Urinary bladder (tissue), 3 donors: ENCODE measurements at regions not wholly inside any gene's neighbourhood (a gene's known extent, or its start where the extent isn't known, plus 50 kb on each side); places are given as distances from the start of the nearest gene placed in this dataset.

Source experiments
- DNase-seq: peaks from one replicate; pipeline ENCODE4 v3.0.0-alpha.2; 2015; ENCODE audit errors: extremely low spot score
- H3K27ac ChIP-seq: one replicate; pipeline ENCODE4 v1.5.1; 2013; ENCODE audit warnings: low read depth, mild to moderate bottlenecking, moderate library complexity
- H3K36me3 ChIP-seq: one replicate; pipeline ENCODE4 v1.6.1; 2013; ENCODE audit warnings: mild to moderate bottlenecking, moderate library complexity; ENCODE audit not compliant: insufficient read depth
- H3K4me1 ChIP-seq: one replicate; pipeline ENCODE4 v1.6.1; 2013; ENCODE audit warnings: mild to moderate bottlenecking, moderate library complexity; ENCODE audit not compliant: insufficient read depth
- H3K4me3 ChIP-seq: one replicate; pipeline ENCODE4 v1.5.1; 2013; ENCODE audit warnings: low read depth, low read length
- WGBS: extraction: QIAGEN DNeasy Blood & Tissue Kit; methylation state at CpG from one replicate; pipeline ENCODE4 v1.1.7; 2013; 5-methylcytosine and 5-hydroxymethylcytosine counted together
- donor health status: healthy with polysubstance abuse.
- donor health status: healthy.

GRCh38 chr1:81634294-81634693 lies 166.4 kb upstream of the ADGRL2 start:
- H3K27ac ChIP-seq = no peak overlapping the region
- H3K4me3 ChIP-seq = no peak overlapping the region
- H3K36me3 ChIP-seq = no peaks in the 10 kb centered on the region
- WGBS = 93% methylated on average over 6 of the region's 6 CpGs
- no peaks in the 10 kb centered on the region for H3K4me1 ChIP-seq
- no peak for DNase-seq

DNA sequence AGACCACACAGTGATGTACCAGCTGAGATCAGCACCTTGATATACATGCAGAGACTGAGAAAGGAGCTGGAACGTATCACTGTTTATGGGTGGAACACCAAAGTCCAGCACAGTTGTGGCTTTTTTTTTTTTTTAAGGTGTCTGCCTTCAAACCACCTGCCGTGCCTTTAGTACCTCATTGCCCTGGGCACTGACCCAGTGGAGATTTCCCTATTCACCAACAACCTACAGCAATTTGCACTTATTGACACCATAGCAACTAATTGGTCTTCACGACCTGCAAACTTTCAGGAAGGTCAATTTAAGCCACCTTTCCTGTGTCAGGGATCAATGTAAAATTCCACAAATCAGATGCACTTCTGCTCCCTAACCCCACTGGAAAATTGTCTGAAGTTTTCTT lies 181.6 kb upstream of the ADGRL2 start:
- Histone ChIP-seq H3K27ac (no peak overlapping the region), H3K4me3 (no peak overlapping the region), H3K4me1 (no peaks in the 10 kb centered on the region), H3K36me3 (no peaks in the 10 kb centered on the region)
- DNase-seq = no peak
- 61% methylated on average over 3 of the region's 3 CpGs for WGBS

DNA sequence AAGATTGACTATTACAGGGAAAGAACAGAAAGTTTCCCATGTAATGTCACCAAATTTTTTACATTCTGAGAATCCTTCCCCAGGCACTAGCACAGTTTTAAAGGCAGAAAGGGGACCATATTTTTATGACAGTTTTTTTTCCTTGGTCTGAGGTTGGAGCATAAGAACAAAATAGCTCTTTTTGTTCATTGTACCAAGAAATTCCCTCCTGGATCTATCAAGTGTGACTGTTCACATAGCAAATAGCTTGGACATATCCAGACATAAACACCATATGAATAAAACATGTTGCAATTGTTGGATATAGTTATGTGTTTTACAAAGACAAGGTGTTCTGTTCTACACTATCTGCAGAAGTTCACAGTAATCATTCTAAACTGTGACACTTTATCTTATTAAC lies 182.4 kb upstream of the ADGRL2 start:
- H3K27ac ChIP-seq = no peak overlapping the region
- no peaks in the 10 kb centered on the region for H3K4me1 ChIP-seq
- DNase-seq = no peak
- H3K4me3 ChIP-seq = no peak overlapping the region
- H3K36me3 ChIP-seq = no peaks in the 10 kb centered on the region

DNA sequence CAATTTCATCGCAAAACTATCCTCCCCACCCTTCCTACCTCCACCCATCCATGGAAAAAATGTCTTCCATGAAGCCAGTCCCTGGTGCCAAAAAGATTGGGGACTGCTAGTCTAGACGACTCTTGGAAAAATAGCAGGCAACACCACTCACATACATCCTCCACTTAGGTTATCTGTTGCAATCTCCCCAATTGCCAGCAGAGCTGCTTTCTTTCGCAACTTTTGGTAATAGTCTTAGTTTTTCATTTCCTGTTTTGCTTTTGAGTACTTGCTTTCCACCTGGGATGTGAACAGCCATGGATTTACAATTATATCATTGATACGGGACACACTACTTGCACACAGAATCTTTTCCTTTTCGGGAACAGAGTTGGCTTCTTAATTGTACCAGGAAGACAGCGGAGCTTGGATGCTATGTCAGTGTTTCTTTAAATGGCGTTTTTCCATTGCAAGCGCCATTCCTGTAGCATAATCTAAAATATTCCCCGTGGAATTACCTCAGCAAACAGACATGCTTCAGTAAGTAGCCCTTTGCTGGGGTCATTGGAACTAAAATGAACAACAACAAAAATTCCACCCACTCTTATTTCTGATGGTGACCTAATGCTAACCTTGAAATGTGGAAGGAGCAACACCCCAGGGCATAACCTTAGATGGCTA lies 183.3 kb upstream of the ADGRL2 start:
- H3K4me1 ChIP-seq = no peaks in the 10 kb centered on the region
- WGBS = 80% methylated on average over 9 of the region's 9 CpGs
- no peaks in the 10 kb centered on the region for H3K36me3 ChIP-seq
- no peak for DNase-seq
- H3K4me3 ChIP-seq = no peak overlapping the region
- H3K27ac ChIP-seq = no peak overlapping the region

DNA sequence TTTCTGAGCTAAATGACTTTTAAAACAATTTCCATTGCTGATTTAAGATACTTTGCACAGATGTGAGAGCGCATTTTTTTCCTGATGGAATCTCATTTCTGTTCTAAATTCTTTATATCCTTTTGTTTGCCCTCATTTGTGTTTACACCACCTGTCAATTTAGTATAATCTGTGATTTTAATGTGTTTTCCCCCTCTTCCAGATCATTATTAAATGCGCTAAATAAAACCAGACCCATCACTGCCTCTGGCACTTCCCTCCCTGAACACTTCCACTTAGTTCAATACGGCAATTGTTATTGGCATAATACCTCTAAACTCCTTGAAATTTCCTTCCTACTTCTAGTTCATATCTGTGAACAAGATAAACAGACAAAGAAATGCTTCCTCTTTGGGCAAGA lies 186.9 kb upstream of the ADGRL2 start:
- 90% methylated on average over 3 of the region's 3 CpGs for WGBS
- no peaks in the 10 kb centered on the region for H3K4me1 ChIP-seq

DNA sequence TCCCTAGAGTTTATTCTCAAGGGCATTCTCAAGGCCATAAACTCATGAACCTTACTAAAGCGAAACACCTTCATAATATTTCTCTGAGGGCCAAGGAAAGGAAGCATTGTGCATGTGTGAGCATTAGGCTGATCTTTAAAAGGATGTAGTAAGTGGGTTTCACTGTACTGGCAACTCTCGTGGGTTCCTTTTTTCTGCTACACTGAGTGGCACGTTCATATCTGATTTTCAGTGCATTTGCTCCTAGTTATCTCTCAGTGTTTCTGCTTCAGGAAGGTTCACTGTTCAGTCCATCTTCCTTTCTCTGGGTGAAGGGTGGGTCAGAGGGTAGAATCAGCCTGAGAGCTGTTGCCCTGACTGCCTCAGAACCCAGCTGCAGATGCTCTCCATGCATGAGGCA lies 192.8 kb upstream of the ADGRL2 start:
- no peak overlapping the region for H3K4me3 ChIP-seq
- no peaks in the 10 kb centered on the region for H3K36me3 ChIP-seq
- H3K4me1 ChIP-seq = no peaks in the 10 kb centered on the region
- H3K27ac ChIP-seq = no peak overlapping the region
- WGBS = 81% methylated on average over 3 of the region's 3 CpGs
- no peak for DNase-seq

More for the DNA sequence above, 186.9 kb upstream of the ADGRL2 start:
- Histone ChIP-seq H3K4me3 (no peak overlapping the region), H3K27ac (no peak overlapping the region), H3K36me3 (no peaks in the 10 kb centered on the region)
- DNase-seq = no peak

DNA sequence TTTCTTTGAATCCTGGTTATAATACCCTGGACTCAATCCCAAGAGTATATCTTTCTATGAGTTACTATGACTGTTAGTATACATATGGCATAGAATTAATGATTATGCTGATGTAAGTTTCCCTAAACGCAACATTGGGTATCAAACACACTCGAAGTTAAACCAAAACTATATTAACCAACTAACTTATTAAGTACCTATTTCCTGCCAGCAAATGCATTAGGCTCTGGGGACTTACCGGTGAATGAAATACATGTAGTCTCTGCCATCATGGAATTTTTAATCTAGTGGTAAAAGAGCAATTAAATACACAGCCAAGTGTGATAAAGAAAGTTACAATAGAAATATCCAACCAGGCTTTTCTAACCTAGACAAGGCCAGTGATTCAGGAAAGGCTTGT lies 193.6 kb upstream of the ADGRL2 start:
- no peak overlapping the region for H3K27ac ChIP-seq
- WGBS = 93% methylated on average over 3 of the region's 3 CpGs

DNA sequence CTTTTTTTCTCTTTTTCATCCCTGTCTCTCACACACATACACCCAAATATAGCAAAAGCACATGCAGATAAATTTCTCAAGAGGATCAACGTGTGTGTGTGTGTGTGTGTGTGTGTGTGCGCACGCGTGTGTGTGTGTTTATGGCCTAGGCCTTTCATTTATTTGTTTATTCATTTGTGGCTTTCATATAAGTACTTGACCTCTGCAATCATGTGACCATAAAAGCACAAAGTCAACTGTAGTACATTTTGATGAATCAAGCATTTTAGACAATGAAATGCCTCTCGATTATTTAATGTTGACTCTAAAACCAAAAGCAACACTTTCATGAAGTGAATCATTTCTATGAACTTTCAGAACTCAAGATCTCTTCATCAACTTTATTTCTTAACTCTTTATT lies 194.1 kb upstream of the ADGRL2 start:
- WGBS = 74% methylated on average over 5 of the region's 5 CpGs

More for the DNA sequence above, 193.6 kb upstream of the ADGRL2 start:
- no peak for DNase-seq
- H3K4me1 ChIP-seq = no peaks in the 10 kb centered on the region
- H3K4me3 ChIP-seq = no peak overlapping the region
- H3K36me3 ChIP-seq = no peaks in the 10 kb centered on the region

GRCh38 chr1:81605023-81605422 lies 195.7 kb upstream of the ADGRL2 start:
- Histone ChIP-seq H3K27ac (no peak overlapping the region), H3K36me3 (no peaks in the 10 kb centered on the region), H3K4me3 (no peak overlapping the region), H3K4me1 (no peaks in the 10 kb centered on the region)
- no peak for DNase-seq

More for the DNA sequence above, 194.1 kb upstream of the ADGRL2 start:
- Histone ChIP-seq H3K4me1 (no peaks in the 10 kb centered on the region), H3K27ac (no peak overlapping the region), H3K36me3 (no peaks in the 10 kb centered on the region), H3K4me3 (no peak overlapping the region)
- no peak for DNase-seq

DNA sequence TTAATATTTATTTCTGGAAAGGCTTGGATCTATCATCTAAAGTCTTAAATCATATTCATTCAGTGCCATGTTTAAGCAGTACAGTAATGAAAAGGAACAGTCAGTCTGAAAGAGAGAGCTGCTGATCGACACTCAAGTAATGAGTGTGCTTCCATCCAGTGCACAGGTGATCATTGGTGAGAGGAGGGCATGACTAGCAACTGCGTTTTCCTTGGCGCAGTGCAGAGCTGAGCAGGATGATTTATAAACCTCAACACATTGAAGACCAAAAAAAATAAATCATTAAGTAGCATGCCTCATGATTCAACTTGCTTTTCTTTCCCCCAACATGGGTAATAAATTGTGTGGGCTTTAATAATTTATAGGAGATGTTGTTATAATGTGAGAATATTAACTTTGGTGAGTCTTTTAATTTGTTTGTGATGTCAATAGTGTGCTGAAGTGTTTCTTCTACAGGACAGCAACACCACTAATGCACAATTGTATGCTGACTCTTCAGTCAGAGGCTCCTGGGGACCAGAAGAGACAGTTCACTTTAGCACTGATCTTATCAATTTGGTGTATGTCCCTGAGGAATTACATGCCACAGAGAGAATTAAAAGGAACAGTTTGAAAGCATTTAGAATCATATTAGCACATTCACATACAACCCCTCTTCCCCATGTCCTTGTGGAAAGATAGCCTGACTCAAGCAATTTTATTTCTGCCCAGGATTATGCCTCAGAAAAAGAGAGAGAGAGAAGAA lies 199.7 kb upstream of the ADGRL2 start:
- H3K27ac ChIP-seq = no peak overlapping the region
- no peak overlapping the region for H3K4me3 ChIP-seq
- no peaks in the 10 kb centered on the region for H3K4me1 ChIP-seq
- DNase-seq = no peak
- H3K36me3 ChIP-seq = no peaks in the 10 kb centered on the region
- 84% methylated on average over 3 of the region's 3 CpGs for WGBS

- DNase-seq = no peak
- no peaks in the 10 kb centered on the region for H3K4me1 ChIP-seq
- H3K27ac ChIP-seq = no peak overlapping the region
- no peaks in the 10 kb centered on the region for H3K36me3 ChIP-seq
- WGBS = 94% methylated on average over 1 of the region's 1 CpG
- no peak overlapping the region for H3K4me3 ChIP-seq
Measured at GRCh38 chr1:81600363-81600762, 200.4 kb upstream of the ADGRL2 start.

GRCh38 chr1:81598623-81599022 lies 202.1 kb upstream of the ADGRL2 start:
- Histone ChIP-seq H3K27ac (no peak overlapping the region), H3K4me3 (no peak overlapping the region), H3K4me1 (no peaks in the 10 kb centered on the region), H3K36me3 (no peaks in the 10 kb centered on the region)
- DNase-seq = no peak
- WGBS = 85% methylated on average over 4 of the region's 4 CpGs

DNA sequence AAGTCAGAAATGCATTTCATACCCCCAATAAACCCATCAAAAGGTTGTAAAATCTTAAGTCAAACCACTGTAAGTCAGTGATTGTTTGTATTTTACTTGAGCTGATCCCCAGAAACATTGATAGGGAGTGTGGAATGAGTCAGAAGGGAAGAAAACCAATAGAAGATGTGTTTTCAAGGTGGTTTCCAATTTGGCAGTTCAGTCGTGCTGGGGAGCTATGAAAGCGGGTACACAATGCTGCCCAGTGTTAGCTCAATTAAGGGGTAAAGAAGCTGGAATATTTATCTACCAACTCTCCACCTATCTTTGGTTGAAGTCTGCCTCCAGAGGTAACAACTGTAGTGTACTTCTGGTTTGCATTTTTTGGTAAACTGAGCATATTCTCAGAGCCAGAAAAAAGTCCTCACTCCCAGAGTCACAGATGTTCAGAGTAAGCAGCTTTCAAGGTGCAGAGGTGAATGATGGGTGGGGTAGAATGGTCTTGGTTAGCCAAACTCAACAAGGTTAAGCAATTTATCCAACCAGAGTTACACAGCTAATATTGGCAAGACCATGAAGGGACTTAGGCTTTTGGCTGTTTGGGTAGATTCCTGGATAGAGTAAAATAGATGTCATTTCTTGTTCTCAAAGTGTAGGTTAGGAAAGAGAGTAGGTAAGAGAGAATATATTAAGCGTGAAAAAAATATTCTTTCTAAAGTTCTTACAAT lies 202.9 kb upstream of the ADGRL2 start:
- Histone ChIP-seq H3K36me3 (no peaks in the 10 kb centered on the region), H3K4me1 (no peaks in the 10 kb centered on the region), H3K4me3 (no peak overlapping the region), H3K27ac (no peak overlapping the region)
- WGBS = 90% methylated on average over 3 of the region's 3 CpGs
- DNase-seq = no peak

- DNase-seq = no peak
Measured at GRCh38 chr1:81596341-81596740, 204.4 kb upstream of the ADGRL2 start.

More at GRCh38 chr1:81596341-81596740, 204.4 kb upstream of the ADGRL2 start:
- Histone ChIP-seq H3K27ac (no peak overlapping the region), H3K4me3 (no peak overlapping the region), H3K4me1 (no peaks in the 10 kb centered on the region), H3K36me3 (no peaks in the 10 kb centered on the region)
- WGBS = 97% methylated on average over 14 of the region's 14 CpGs
